ENCODE measurements at regions not wholly inside any gene's neighbourhood (a gene's known extent, or its start where the extent isn't known, plus 50 kb on each side); places are given as distances from the start of the nearest gene placed in this dataset.
"Not testable (repeated sequence)": the region's sequence is repeated elsewhere in the genome, so short reads cannot be mapped to it uniquely, and the experiment has no call there.

GRCh38 chr2:144629935-144630334 lies 110.0 kb upstream of the ZEB2 start:
- H3K27ac ChIP-seq, result no peak overlapping the region
- TF ChIP-seq, protein P1, sequence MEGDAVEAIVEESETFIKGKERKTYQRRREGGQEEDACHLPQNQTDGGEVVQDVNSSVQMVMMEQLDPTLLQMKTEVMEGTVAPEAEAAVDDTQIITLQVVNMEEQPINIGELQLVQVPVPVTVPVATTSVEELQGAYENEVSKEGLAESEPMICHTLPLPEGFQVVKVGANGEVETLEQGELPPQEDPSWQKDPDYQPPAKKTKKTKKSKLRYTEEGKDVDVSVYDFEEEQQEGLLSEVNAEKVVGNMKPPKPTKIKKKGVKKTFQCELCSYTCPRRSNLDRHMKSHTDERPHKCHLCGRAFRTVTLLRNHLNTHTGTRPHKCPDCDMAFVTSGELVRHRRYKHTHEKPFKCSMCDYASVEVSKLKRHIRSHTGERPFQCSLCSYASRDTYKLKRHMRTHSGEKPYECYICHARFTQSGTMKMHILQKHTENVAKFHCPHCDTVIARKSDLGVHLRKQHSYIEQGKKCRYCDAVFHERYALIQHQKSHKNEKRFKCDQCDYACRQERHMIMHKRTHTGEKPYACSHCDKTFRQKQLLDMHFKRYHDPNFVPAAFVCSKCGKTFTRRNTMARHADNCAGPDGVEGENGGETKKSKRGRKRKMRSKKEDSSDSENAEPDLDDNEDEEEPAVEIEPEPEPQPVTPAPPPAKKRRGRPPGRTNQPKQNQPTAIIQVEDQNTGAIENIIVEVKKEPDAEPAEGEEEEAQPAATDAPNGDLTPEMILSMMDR (IDR thresholded peaks at IDR 0.05; ENCODE audit: low read depth, low read length, missing control alignments), result no peak
- no peaks in the 10 kb centered on the region for H3K36me3 ChIP-seq (replicated peaks)
- in situ Hi-C loops (cut with HindIII; ENCODE audit: low pct_ligation_motif_present, low sequenced_read_pairs), result no loop called here
- no peak overlapping the region for H3K4me3 ChIP-seq (ENCODE audit: low read depth, low read length)
- DNase-seq, result no peak
- no peaks in the 10 kb centered on the region for H3K27me3 ChIP-seq (replicated peaks)

GRCh38 chr2:144628566-144628965 lies 108.6 kb upstream of the ZEB2 start:
- TF ChIP-seq, protein P1 (IDR thresholded peaks at IDR 0.05; ENCODE audit: low read depth, low read length, missing control alignments), result no peak
- in situ Hi-C loops (cut with HindIII; ENCODE audit: low pct_ligation_motif_present, low sequenced_read_pairs), result no loop called here
- no peak overlapping the region for H3K27ac ChIP-seq
- H3K36me3 ChIP-seq (replicated peaks), result no peaks in the 10 kb centered on the region
- DNase-seq, result no peak
- no peaks in the 10 kb centered on the region for H3K27me3 ChIP-seq (replicated peaks)
- no peak overlapping the region for H3K4me3 ChIP-seq (ENCODE audit: low read depth, low read length)

DNA sequence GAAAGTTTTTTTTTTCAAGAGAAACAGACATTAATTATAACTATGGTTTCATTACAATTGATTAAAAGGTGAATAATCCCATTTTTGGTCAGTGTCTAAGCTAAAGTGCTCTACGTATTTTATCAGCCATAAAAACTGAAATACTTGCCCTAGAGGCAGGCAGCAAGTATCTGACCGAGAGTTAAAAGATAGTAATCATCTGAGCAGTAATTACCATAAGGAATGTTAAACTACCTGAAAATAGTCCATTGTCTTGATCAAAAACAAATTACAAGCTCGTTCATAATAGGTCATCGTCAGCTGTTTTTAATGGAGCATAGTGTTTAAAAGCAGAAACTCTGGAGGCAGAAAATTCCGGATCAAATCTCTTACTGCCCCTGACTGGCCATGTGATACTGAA lies 105.7 kb upstream of the ZEB2 start:
- no peak overlapping the region for H3K27ac ChIP-seq
- TF ChIP-seq, protein P1 (IDR thresholded peaks at IDR 0.05; ENCODE audit: low read depth, low read length, missing control alignments), result no peak
- no peak for DNase-seq
- H3K4me3 ChIP-seq (ENCODE audit: low read depth, low read length), result no peak overlapping the region
- no peaks in the 10 kb centered on the region for H3K27me3 ChIP-seq (replicated peaks)
- in situ Hi-C loops (cut with HindIII; ENCODE audit: low pct_ligation_motif_present, low sequenced_read_pairs), result no loop called here
- H3K36me3 ChIP-seq (replicated peaks), result no peaks in the 10 kb centered on the region

DNA sequence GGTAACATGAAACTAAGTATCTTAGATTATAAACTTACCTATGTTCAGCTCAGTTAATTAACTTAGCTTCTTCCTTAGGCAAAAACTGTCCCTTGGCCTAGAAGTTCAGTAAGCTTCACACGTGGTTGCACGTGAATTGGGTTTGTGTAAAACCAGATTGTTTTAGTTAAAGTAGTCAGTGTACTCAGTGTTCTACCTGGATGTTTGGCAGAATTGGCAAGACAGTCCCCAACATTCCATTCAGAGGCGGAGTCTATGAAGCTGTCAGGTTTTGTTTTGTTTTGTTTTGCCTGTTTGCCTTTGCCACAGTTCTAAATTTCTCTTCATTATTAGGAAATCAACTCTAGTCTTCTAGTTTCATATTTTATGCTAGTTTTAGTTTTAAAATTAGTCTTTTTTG lies 105.3 kb upstream of the ZEB2 start:
- Histone ChIP-seq H3K36me3 (replicated peaks) (no peaks in the 10 kb centered on the region), H3K27ac (no peak overlapping the region), H3K27me3 (replicated peaks) (no peaks in the 10 kb centered on the region), H3K4me3 (ENCODE audit: low read depth, low read length) (no peak overlapping the region)
- in situ Hi-C loops (cut with HindIII; ENCODE audit: low pct_ligation_motif_present, low sequenced_read_pairs), result no loop called here
- TF ChIP-seq, protein P1 (IDR thresholded peaks at IDR 0.05; ENCODE audit: low read depth, low read length, missing control alignments), result no peak
- no peak for DNase-seq

GRCh38 chr2:144624451-144624850 lies 104.5 kb upstream of the ZEB2 start:
- TF ChIP-seq, protein P1 (IDR thresholded peaks at IDR 0.05; ENCODE audit: low read depth, low read length, missing control alignments), result no peak
- in situ Hi-C loops (cut with HindIII; ENCODE audit: low pct_ligation_motif_present, low sequenced_read_pairs), result no loop called here

GRCh38 chr2:144622373-144622772 lies 102.5 kb upstream of the ZEB2 start:
- H3K27ac ChIP-seq; H3K4me3 ChIP-seq (ENCODE audit: low read depth, low read length); H3K27me3 ChIP-seq (replicated peaks); DNase-seq; in situ Hi-C loops (cut with HindIII; ENCODE audit: low pct_ligation_motif_present, low sequenced_read_pairs); H3K36me3 ChIP-seq (replicated peaks): not testable (repeated sequence)

More at GRCh38 chr2:144624451-144624850, 104.5 kb upstream of the ZEB2 start:
- no peak for DNase-seq
- H3K27me3 ChIP-seq (replicated peaks), result no peaks in the 10 kb centered on the region
- H3K4me3 ChIP-seq (ENCODE audit: low read depth, low read length), result no peak overlapping the region
- H3K36me3 ChIP-seq (replicated peaks), result no peaks in the 10 kb centered on the region
- no peak overlapping the region for H3K27ac ChIP-seq
